ENCODE measurements at regions not wholly inside any gene's neighbourhood (a gene's known extent, or its start where the extent isn't known, plus 50 kb on each side); places are given as distances from the start of the nearest gene placed in this dataset.

DNA sequence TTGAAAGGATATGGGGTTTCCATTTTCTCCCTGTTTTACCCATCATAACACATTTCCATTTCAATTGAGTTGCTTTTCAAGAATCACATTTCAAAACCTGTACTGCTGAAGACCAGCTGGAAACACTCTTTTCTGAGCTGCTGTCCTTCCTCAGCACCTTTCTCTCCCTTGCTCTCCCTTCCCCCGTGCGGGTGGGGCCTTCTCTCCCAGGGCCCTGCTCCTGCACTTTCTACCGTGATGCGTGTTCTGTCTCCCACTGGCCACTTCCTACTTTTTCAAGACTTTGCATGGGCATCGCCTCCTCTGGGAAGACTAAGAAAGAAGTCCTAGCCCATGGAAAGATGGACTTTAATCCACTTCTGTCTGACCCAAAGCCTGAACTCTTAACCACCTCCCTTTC is 390.4 kb downstream of the PTPRU start:
- Histone ChIP-seq H3K36me3 (no peaks in the 10 kb centered on the region), H3K4me3 (no peak overlapping the region), H3K4me1 (peaks cover 0 to 2% (median 0%) of the 10 kb centered on the region in 6 donors), H3K27ac (no peak overlapping the region), H3K9me3 (peaks cover 0 to 12% (median 9%) of the 10 kb centered on the region in 8 donors), H3K27me3 (replicated peaks in 1 of 7) (peaks cover 0 to 24% (median 0%) of the 10 kb centered on the region in 7 donors)
- DNase-seq = no peak
- WGBS, 5 donors = 76 to 87% (median 85%) methylated on average over 5 of the region's 5 CpGs
- TF ChIP-seq POLR2AphosphoS5 (IDR thresholded peaks at IDR 0.05) (no peak), POLR2A (IDR thresholded peaks at IDR 0.05) (no peak)
- TF ChIP-seq, protein P1, sequence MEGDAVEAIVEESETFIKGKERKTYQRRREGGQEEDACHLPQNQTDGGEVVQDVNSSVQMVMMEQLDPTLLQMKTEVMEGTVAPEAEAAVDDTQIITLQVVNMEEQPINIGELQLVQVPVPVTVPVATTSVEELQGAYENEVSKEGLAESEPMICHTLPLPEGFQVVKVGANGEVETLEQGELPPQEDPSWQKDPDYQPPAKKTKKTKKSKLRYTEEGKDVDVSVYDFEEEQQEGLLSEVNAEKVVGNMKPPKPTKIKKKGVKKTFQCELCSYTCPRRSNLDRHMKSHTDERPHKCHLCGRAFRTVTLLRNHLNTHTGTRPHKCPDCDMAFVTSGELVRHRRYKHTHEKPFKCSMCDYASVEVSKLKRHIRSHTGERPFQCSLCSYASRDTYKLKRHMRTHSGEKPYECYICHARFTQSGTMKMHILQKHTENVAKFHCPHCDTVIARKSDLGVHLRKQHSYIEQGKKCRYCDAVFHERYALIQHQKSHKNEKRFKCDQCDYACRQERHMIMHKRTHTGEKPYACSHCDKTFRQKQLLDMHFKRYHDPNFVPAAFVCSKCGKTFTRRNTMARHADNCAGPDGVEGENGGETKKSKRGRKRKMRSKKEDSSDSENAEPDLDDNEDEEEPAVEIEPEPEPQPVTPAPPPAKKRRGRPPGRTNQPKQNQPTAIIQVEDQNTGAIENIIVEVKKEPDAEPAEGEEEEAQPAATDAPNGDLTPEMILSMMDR (IDR thresholded peaks at IDR 0.05 in 8 of 11, conservative IDR thresholded peaks at IDR 0.05 in 3 of 11) = no peak
- intact Hi-C loops (cut with DNase I; ENCODE audit: low total_unique reads) = no loop called here

DNA sequence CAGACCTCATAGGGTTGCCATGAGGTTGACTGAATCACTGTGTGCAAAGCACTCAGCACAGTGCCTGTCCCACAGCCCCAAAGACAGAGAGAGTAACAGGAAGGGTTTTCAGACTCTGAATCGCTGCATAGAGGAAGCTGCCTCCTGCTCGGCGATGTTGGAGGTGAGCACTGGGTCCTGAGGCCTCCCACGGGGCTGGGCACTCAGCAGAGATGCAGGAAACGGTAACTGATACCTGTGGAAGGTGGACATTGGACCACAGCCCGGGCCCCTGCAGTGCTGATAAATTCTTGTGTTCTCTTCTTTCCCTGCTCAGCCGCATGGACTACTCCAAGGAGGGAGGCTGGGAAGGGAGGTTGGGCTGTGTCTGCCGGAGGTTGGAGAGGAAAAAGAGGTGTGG is 389.7 kb downstream of the PTPRU start:
- H3K9me3 ChIP-seq = peaks cover 0 to 12% (median 9%) of the 10 kb centered on the region in 8 donors
- no peaks in the 10 kb centered on the region for H3K36me3 ChIP-seq
- no peak overlapping the region for H3K27ac ChIP-seq
- TF ChIP-seq POLR2AphosphoS5 (IDR thresholded peaks at IDR 0.05) (no peak), POLR2A (IDR thresholded peaks at IDR 0.05) (no peak)
- TF ChIP-seq, protein P1 (IDR thresholded peaks at IDR 0.05 in 8 of 11, conservative IDR thresholded peaks at IDR 0.05 in 3 of 11) = no peak
- peaks cover 0 to 30% (median 0%) of the 10 kb centered on the region in 7 donors for H3K27me3 ChIP-seq (replicated peaks in 1 of 7)
- H3K4me1 ChIP-seq = no peaks in the 10 kb centered on the region
- H3K4me3 ChIP-seq = no peak overlapping the region
- intact Hi-C loops (cut with DNase I; ENCODE audit: low total_unique reads) = no loop called here
- no peak for DNase-seq
- 70 to 81% (median 75%) methylated on average over 8 of the region's 8 CpGs for WGBS, 5 donors

DNA sequence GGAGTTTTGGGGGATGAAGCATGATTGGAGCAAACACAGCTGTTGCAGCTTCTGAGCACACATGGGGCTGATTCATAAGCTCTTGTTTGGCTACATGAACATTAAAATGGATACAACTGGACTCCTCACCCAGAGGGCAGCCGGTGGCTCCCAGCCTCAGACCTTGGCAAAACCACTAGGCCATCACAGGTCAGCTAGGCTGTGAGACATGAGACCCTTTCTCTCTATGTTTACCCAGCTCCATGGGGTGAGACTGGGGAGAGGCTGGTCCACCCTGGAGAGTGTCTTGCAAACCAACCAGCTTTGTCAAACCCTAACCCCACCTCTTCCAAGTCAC is 388.7 kb downstream of the PTPRU start:
- DNase-seq = no peak
- Histone ChIP-seq H3K4me1 (no peaks in the 10 kb centered on the region), H3K9me3 (peaks cover 0 to 12% (median 9%) of the 10 kb centered on the region in 8 donors), H3K27ac (no peak overlapping the region), H3K27me3 (replicated peaks in 1 of 7) (peaks cover 0 to 39% (median 0%) of the 10 kb centered on the region in 7 donors), H3K4me3 (no peak overlapping the region), H3K36me3 (no peaks in the 10 kb centered on the region)
- intact Hi-C loops (cut with DNase I; ENCODE audit: low total_unique reads) = no loop called here
- TF ChIP-seq, protein P1 (IDR thresholded peaks at IDR 0.05 in 8 of 11, conservative IDR thresholded peaks at IDR 0.05 in 3 of 11) = no peak
- TF ChIP-seq POLR2A (IDR thresholded peaks at IDR 0.05) (no peak), POLR2AphosphoS5 (IDR thresholded peaks at IDR 0.05) (no peak)
- WGBS, 5 donors = 50 to 100% (median 89%) methylated on average over 1 of the region's 1 CpG

- Histone ChIP-seq H3K4me1 (no peaks in the 10 kb centered on the region), H3K9me3 (peaks cover 0 to 12% (median 9%) of the 10 kb centered on the region in 8 donors), H3K36me3 (no peaks in the 10 kb centered on the region), H3K27ac (no peak overlapping the region), H3K27me3 (replicated peaks in 1 of 7) (peaks cover 0 to 35% (median 0%) of the 10 kb centered on the region in 7 donors), H3K4me3 (no peak overlapping the region)
- intact Hi-C loops (cut with DNase I; ENCODE audit: low total_unique reads) = no loop called here
- TF ChIP-seq, protein P1 (IDR thresholded peaks at IDR 0.05 in 8 of 11, conservative IDR thresholded peaks at IDR 0.05 in 3 of 11) = no peak
- DNase-seq = no peak
- WGBS, 5 donors = 76 to 83% (median 79%) methylated on average over 9 of the region's 9 CpGs
Measured at GRCh38 chr1:29624320-29625083, 388.2 kb downstream of the PTPRU start.

Data from spleen (tissue), 11 donors.